ENCODE measurements at regions not wholly inside any gene's neighbourhood (a gene's known extent, or its start where the extent isn't known, plus 50 kb on each side); places are given as distances from the start of the nearest gene placed in this dataset.
"Not testable (repeated sequence)": the region's sequence is repeated elsewhere in the genome, so short reads cannot be mapped to it uniquely, and the experiment has no call there.

- DNase-seq (ENCODE audit: low spot score), result no peak
These were observed 273.3 kb upstream of the BOD1L1 start for GRCh38 chr4:13900780-13901179.

- DNase-seq (ENCODE audit: low spot score), result no peak
These were observed 274.6 kb upstream of the BOD1L1 start for GRCh38 chr4:13902146-13902545.

GRCh38 chr4:13903061-13903460 is 275.5 kb upstream of the BOD1L1 start:
- DNase-seq (ENCODE audit: low spot score), result no peak

- DNase-seq (ENCODE audit: low spot score), result no peak
These were observed 276.4 kb upstream of the BOD1L1 start for GRCh38 chr4:13903901-13904300.

DNA sequence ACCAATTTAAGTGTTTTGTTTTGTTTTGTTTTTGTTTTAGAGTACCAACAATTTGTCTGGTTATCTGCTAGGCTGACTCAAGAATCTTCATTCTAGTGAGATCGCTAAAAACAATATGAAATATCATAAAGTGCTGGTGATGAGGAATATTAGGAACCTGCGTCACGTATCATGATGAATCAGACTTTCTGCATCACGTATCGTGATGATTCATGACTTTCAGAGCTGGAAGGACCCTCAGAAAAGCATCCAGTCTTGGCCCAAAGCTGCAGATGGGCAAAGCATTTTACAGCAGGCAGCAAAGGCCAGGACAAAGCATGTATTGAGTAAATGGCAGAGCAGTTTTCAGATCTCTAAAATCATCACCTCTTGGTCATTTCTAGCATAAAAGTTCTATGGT is 278.0 kb upstream of the BOD1L1 start:
- DNase-seq (ENCODE audit: low spot score), result no peak

- DNase-seq (ENCODE audit: low spot score), result no peak
These were observed 279.2 kb upstream of the BOD1L1 start for GRCh38 chr4:13906727-13907126.

DNA sequence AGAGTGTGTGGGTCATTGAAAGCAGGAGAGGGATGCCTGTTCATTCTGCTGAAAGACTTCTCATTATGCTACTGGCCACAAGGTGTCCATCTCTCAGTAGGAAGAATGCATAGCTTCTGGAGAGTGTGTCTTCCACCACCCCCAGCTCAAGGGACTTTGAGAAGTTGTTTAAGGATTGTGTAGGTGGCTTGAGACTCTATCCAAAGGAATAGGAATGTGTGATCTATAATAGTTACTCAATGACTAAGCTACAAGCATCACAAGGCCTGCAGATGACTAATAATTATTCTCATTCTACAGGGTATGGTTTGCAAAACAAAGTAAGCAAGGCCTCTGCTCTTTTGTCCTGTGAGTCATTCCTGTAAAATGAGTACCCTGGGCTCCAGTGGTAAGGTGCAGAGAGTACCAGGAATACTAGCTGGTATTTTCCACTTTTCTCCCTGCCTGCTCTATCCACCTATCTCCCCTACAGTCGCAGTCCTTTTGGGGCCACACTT is 279.8 kb upstream of the BOD1L1 start:
- no peak for DNase-seq (ENCODE audit: low spot score)

DNA sequence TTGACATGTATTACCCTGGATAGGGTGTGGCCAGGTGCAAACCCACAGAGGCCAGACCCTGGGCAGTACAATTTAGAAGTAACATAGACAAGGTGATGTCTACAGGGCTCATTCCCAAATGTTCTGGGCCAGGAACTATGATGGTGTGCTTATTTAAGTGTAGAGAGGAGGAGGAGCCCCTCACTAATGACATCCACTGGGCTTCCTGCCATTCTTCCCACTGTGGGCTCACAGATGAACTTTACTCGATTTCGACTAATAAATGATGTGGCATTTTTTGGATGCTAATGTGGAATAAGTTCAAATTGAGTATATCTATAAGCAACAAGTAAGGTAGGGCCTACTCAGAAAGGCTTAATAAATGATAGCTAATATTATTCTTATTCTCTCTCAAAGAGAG is 280.9 kb upstream of the BOD1L1 start:
- no peak for DNase-seq (ENCODE audit: low spot score)

DNA sequence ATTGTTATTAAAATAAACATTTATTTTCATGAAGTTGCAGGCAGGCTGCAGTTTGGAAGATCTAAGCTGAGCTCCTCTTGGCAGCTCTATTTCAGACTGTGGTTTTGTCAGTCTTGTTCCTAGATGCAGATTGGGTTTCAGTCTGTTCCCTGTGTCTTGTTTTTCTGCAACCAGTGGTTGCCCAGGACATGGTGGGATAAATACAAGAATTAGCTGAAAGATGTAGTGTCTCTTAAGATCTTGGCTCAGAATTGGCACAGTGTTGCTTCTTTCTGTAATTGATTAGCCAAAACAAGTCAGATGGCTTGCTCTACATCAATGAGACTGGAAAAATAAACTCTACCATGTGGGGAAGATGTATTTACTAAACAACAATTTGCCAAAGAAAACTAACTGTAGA is 283.0 kb upstream of the BOD1L1 start:
- DNase-seq (ENCODE audit: low spot score), result no peak

- DNase-seq (ENCODE audit: low spot score), result no peak
These were observed 283.7 kb upstream of the BOD1L1 start for GRCh38 chr4:13911256-13911655.

DNA sequence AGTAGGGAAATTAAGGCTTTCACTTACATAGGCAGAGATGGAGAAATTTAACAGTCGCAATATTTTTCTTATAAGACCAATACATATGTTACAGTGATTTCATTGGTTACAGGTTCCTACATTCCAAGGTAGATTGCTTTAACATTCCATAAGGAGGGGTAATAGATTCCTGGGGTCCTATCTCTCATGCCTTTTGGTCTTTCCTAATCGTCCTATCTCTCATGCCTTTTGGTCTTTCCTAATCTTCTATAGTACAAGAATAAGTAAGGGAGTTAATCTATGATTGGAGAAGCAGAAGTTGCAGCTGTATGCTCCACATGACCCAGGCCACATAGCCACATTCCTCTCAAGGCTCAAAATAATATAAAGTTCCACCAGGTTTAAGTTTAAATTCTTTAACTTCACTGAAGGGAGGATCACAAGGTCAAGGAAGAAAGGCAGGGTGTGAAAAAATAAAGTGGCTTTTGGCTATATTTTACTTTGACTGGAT is 285.0 kb upstream of the BOD1L1 start:
- DNase-seq (ENCODE audit: low spot score), result no peak

- no peak for DNase-seq (ENCODE audit: low spot score)
These were observed 285.4 kb upstream of the BOD1L1 start for GRCh38 chr4:13912966-13913365.

- DNase-seq (ENCODE audit: low spot score), result no peak
These were observed 289.5 kb upstream of the BOD1L1 start for GRCh38 chr4:13917015-13917414.

DNA sequence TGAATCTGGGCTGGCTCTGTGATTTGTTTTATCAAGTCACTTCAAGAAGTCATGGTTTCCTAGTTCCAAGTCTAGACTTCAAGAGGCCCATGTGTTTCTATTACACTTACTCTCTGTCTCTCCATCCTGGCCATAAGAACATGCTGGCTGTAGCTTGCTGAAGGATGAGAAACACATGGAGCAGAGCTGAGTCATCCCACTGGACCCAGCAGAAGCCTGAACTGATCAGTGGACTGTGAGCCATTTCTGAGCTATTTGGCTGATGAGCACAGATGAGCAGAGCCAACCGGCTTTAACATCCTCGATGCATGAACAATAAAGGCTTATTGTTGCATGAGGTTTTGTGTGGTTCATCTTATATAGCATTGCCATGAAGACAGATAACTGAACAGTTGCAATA is 290.6 kb upstream of the BOD1L1 start:
- no peak for DNase-seq (ENCODE audit: low spot score)

DNA sequence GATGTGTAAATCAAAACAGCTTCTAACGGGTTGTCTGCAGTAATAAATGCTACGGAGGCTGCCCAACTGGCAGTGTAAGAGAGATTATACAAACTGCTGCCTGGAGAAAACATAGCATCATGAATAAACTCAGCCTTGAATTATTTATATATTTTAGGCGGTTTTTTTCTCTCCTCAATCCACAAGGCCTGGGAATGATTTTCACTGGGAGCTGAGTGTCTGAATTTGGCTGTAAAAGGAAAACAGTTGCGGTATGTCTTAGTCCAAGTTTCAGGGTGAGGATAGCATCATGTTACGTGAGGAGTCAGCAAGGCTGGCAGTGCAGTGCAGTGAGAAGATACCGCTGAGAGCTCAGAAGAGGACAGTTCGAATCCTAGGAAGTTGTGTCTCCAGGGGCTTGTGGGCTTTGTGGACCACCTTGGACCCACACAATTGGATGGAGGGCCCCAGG is 291.5 kb upstream of the BOD1L1 start:
- no peak for DNase-seq (ENCODE audit: low spot score)

GRCh38 chr4:13920111-13920875 is 292.8 kb upstream of the BOD1L1 start:
- DNase-seq (ENCODE audit: low spot score), result no peak

DNA sequence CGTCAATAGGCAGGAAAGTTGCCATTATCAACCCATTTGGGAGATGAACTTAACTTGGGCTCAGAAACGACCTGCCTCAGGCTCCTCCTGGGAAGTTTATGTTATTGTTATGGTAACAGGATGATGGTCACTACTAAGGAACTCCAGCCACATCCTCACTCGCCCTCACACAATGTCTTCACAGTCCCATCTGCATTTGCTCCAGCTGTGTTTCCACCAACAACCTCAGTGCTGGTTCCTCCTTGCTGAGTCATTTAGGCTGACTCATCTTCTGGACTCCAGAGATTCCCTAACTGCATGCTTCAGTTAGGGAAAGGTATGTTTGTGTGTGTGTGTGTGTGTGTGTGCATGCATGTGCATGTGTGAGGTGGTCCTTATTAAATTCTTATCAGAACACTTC is 293.4 kb upstream of the BOD1L1 start:
- no peak for DNase-seq (ENCODE audit: low spot score)

DNA sequence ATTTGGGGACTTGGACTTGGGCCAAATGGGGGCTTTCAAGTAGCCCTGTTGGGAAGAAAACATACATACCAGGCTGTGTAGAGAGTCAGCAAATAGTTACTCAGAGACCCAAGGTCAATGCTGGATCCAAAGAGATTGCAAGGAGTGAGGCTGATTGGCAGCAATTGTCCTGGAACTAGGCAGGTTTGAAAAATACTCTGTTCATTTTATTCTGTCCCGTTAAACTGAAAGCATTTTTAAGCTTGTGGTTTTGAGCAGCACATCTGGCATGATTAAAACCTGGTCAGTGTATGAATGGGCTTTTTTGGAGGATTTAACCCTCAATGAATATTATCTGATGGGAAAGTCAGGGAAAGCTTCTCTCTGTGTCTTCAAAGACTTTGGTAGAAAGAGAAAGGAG is 294.3 kb upstream of the BOD1L1 start:
- no peak for DNase-seq (ENCODE audit: low spot score)

GRCh38 chr4:13922459-13922858 is 294.9 kb upstream of the BOD1L1 start:
- DNase-seq (ENCODE audit: low spot score), result no peak

DNA sequence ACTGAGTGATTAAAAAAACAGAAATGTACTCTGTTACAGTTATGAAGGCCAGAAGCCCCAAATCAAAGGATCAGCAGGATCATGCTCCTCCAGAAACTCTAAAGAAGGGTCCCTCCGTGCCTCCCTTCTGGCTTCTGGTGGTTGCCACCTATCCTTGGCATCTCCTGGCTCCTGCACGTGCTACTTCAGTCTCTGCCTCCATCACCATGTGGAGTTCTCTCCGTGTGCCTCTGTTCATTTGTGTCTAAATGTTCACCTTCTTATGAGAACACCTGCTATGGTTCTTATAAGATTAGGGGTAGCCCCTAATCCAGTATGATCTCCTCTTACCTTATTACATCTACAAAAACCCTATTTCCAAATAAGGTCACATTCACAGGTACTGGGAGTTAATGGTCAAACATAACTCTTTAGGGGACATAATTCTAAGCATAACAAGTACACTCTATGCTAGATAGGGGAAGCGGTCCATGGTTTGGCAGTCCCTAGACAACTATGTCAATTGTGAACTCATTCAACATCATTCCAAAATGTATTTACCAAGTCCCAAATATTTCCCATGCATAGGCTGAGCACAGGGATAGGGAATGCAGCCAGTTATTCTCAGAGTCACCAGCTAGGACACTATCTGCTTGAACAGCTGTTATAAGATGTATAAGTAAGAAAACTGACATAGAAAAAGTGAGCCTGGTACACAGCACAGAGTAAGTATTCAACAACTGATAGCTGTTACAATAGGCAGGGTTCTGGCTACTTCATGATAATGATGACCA is 295.5 kb upstream of the BOD1L1 start:
- DNase-seq (ENCODE audit: low spot score), result no peak

DNA sequence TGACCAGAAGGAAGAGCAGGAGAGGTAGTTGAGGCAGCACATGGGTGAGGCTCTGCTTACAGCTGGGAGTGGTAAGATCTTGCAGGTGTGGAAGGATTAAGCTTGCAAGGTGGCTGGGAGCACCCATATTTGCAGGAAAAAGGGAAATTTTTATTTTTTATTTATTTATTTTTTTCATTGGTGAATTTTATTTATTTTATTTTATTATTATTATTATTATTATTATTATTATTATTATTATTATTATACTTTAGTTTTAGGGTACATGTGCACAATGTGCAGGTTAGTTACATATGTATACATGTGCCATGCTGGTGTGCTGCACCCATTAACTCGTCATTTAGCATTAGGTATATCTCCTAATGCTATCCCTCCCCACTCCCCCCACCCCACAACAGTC is 297.4 kb upstream of the BOD1L1 start:
- DNase-seq (ENCODE audit: low spot score), result not testable (repeated sequence)

- no peak for DNase-seq (ENCODE audit: low spot score)
These were observed 300.7 kb upstream of the BOD1L1 start for GRCh38 chr4:13928214-13928613.

DNA sequence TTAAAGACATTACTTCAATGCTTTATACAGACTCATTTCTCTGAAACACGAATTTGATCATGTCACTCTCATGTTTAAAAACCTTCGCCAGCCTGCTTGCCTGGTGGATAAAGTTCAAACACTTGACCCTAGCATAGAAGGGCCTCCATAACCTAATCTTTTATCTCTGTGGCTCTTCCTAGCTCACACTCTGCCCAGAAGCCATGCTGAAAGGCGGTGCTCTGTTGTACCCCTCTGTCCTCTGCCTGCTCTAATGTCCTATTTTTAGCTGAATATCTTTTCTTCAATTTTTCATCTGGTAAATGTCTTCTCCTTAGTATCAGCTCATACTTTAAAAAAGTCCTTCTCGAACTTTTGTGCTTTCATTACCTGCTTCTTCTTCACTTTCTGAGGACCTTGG is 302.6 kb upstream of the BOD1L1 start:
- DNase-seq (ENCODE audit: low spot score), result no peak

Measured in hematopoietic multipotent progenitor cell treated with erythropoietin and hydrocortisone succinate and interleukin-3 and kit ligand, for 15 days (in vitro differentiated cells).